GM19467 (cell line): ENCODE measurements at regions not wholly inside any gene's neighbourhood (a gene's known extent, or its start where the extent isn't known, plus 50 kb on each side); places are given as distances from the start of the nearest gene placed in this dataset.

Experiments
- ATAC-seq: cut with Tn5 transposase; IDR thresholded peaks from one replicate; pipeline ENCODE4 v1.9.1; 2021; ENCODE audit warnings: mild to moderate bottlenecking, moderate library complexity; ENCODE audit not compliant: unreplicated experiment

GRCh38 chr1:212557739-212558692, 50.5 kb upstream of the ATF3 start:
- peak; percentile 28 for ATAC-seq

- ATAC-seq: peak; percentile 94
Measured at GRCh38 chr1:212558693-212559480, 49.7 kb upstream of the ATF3 start.
